OCI-M2 (cell line): ENCODE measurements at regions not wholly inside any gene's neighbourhood (a gene's known extent, or its start where the extent isn't known, plus 50 kb on each side); places are given as distances from the start of the nearest gene placed in this dataset.

Source experiments
- DNase-seq: peaks from one replicate; lab custom pipeline; 2025; ENCODE audit not compliant: unreplicated experiment; lab: John Stamatoyannopoulos, UW

DNA sequence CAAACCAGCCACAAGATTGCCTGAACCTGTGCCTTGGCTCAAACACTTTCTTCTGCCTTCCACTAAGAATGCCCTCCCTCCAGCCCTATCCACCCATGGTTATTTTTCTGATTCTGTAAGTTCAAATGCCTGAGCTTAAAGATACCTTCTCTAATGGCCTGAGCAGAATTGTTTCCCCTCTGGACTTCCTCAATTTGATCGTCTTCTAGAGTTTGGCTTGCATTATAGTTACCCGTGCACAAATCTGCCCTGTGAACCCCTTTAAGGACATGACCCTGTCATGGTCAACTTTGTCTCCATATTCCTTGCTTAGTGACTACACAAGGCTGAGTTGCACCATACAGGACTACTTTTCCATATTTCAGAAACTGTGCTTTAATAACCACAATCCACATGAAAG, 481.0 kb downstream of the FOXO1 start:
- no peak for DNase-seq

- DNase-seq: no peak
Measured at GRCh38 chr13:40186041-40186440, 480.4 kb downstream of the FOXO1 start.

GRCh38 chr13:40186626-40187323, 479.7 kb downstream of the FOXO1 start:
- no peak for DNase-seq

DNA sequence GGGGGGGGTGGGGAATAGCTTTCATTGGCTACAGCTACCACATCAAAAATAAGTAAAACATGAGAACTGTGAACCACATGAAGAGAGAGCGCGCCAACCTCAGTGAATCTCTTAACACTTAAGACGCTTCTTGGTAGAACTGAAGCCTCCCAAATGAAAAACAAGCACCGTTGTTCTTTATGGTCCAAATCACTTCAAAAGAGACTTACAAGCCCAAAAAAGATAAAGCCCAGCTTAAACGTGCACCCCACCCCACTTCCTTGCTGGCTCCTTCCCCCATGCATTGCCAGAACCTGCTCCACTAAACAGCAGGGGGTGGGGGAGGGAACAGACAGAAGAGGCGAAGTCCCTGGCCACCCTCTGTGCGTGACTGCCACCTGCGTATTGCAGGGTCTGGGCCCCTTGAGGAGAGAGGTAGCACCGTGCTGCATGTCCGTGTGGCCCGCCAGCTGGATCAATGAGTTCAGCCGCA, 479.1 kb downstream of the FOXO1 start:
- no peak for DNase-seq

DNA sequence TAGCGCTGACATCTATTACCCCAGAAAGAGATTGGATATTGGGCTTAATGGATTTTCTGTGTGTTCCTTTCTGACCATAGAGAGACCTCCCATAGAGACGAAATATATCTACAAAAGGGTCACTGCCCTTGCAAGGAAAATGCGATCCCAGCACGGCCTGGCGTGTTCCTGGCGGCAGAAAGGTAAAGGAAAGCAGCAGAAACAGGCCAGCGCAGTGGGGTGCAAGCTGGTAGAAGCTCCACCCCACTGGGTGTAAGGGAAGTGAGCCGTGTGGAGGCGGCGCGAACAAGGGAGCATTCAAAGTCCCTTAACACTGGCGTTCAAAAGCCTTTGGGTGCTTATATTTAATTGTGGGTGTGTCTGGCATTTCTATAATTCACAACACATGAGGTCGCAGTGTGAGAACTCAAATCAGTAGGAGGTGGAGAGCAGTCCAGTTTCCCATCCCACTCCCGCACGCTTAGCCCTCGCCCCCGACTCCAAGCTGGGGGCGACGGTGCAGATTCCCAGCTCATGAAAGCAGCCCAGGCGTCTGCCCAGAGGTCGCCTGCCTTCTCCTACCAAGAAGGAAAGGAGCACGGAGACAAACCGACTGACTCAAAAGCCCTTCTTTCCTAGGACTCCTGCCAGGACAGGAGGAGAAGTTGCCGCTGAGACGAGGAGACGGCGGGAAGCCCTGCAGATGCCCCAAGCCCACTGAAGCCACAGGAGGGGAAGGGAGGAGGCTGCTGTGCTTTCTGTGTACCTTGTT, 478.4 kb downstream of the FOXO1 start:
- DNase-seq: no peak

DNA sequence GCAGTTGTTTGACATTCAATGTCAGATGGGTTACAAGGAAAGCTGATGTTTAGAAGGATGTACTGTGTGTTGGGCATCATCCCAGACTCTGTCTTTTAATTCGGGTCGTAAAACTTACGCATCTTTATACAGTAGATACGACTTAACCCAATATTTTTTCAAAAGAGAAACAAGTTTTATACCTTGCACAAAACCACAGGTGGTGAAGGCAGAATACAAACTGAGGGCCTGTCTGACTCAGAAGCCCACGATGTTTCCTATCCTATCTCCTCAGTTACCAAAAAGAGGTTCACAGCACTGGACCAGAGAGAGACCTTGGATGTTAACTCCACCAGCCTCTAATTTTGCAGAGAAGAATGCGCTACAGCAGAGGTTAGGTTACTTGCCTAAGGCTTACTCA, 477.0 kb downstream of the FOXO1 start:
- DNase-seq: no peak

- no peak for DNase-seq
Measured at GRCh38 chr13:40189898-40190630, 476.4 kb downstream of the FOXO1 start.

- DNase-seq: no peak
Measured at GRCh38 chr13:40190641-40191100, 475.8 kb downstream of the FOXO1 start.

GRCh38 chr13:40191186-40191980, 475.1 kb downstream of the FOXO1 start:
- DNase-seq: no peak

DNA sequence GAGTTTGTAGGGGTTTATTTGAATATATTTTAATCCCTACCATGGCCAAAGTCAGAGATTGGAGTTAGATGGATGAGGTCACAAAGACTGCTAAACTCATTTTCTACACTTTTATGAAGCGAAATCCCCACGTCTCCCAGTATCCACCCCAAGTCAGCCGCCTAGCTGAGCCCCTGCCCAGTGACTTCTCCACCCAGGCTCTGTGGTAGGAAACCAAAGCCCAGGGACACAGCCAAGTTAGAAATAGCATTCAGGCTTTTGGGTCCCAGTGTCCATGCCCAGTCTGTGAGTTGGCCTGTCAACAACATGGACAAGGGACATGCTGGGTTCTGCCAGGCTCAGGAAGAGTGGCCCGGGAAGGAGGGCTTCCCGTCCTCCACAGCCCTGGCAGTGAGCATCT, 474.0 kb downstream of the FOXO1 start:
- no peak for DNase-seq

GRCh38 chr13:40192858-40193257, 473.6 kb downstream of the FOXO1 start:
- no peak for DNase-seq

GRCh38 chr13:40193286-40194223, 472.9 kb downstream of the FOXO1 start:
- DNase-seq: no peak

GRCh38 chr13:40194224-40194806, 472.1 kb downstream of the FOXO1 start:
- no peak for DNase-seq

DNA sequence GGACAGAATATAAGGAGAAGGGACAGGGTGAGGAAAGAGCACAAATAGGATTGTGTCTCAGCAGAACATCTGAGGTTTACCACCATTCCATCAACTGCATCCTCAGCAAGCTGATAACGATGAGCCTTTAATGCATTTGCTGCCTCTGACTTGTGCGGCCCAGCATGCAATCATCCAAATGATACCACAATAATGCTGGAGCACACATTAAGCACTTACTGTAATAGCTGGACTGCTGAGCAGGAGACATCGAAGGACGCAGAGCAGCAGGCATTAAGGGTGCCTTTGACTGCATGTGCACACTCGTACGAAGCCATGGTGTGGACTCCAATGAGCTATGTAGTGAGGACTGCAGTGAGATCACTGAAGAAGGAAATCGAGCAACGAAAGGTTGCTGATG, 469.4 kb downstream of the FOXO1 start:
- DNase-seq: no peak

GRCh38 chr13:40197936-40198595, 468.4 kb downstream of the FOXO1 start:
- no peak for DNase-seq

- no peak for DNase-seq
Measured at GRCh38 chr13:40200273-40200978, 466.0 kb downstream of the FOXO1 start.

DNA sequence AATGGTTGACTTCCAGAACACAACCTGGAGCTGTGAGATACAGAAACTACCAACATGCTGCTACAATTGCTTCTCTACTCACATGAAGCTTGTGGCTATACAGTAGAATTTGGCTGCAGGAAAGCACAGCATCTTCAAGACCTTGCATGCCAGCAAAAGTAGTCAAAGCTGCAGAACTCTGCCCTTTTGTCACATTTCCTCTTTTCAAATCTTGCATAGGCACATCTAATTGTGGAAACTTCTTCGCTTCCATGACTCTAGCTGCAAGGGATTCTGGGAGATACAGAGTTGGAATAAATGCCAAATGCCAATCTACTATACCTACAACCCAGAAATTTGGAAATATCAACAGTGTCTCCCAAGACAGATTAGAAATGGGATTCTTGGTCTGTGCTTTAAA, 462.2 kb downstream of the FOXO1 start:
- DNase-seq: no peak

GRCh38 chr13:40205771-40206240, 460.6 kb downstream of the FOXO1 start:
- DNase-seq: no peak
